LNCaP clone FGC (cell line): ENCODE measurements at regions not wholly inside any gene's neighbourhood (a gene's known extent, or its start where the extent isn't known, plus 50 kb on each side); places are given as distances from the start of the nearest gene placed in this dataset.

ENCODE experiments used
- DNase-seq: peaks from one replicate; pipeline ENCODE4 v3.0.0-alpha.2; 2011; ENCODE audit warnings: low read depth
- H3K4me3 ChIP-seq: 2 replicates; pipeline ENCODE4 v1.5.1; 2011; ENCODE audit warnings: mild to moderate bottlenecking, low read depth, low read length, control low read depth
- CTCF ChIP-seq: IDR thresholded peaks from 2 replicates; pipeline ENCODE4 v1.5.1; 2012; ENCODE audit warnings: mild to moderate bottlenecking; ENCODE audit not compliant: control insufficient read depth, insufficient read depth; ENCODE audit errors: extremely low read depth

- no peak for TF ChIP-seq CTCF
- no peak overlapping the region for H3K4me3 ChIP-seq
- no peak for DNase-seq
Measured at GRCh38 chr13:111610879-111611278, 290.4 kb downstream of the TEX29 start.

GRCh38 chr13:111611651-111612050 lies 291.2 kb downstream of the TEX29 start:
- TF ChIP-seq CTCF, result no peak
- no peak for DNase-seq

GRCh38 chr13:111612886-111613285 lies 292.4 kb downstream of the TEX29 start:
- no peak overlapping the region for H3K4me3 ChIP-seq
- TF ChIP-seq CTCF, result no peak
- DNase-seq, result no peak

More at GRCh38 chr13:111611651-111612050, 291.2 kb downstream of the TEX29 start:
- H3K4me3 ChIP-seq, result no peak overlapping the region

GRCh38 chr13:111614009-111614408 lies 293.6 kb downstream of the TEX29 start:
- DNase-seq, result no peak
- H3K4me3 ChIP-seq, result no peak overlapping the region
- TF ChIP-seq CTCF, result no peak

GRCh38 chr13:111614613-111615012 lies 294.2 kb downstream of the TEX29 start:
- no peak for TF ChIP-seq CTCF
- H3K4me3 ChIP-seq, result no peak overlapping the region
- no peak for DNase-seq

- no peak for TF ChIP-seq CTCF
- no peak overlapping the region for H3K4me3 ChIP-seq
- no peak for DNase-seq
Measured at GRCh38 chr13:111616203-111616602, 295.8 kb downstream of the TEX29 start.

- no peak for DNase-seq
- no peak overlapping the region for H3K4me3 ChIP-seq
- TF ChIP-seq CTCF, result no peak
Measured at GRCh38 chr13:111620166-111620565, 299.7 kb downstream of the TEX29 start.
